HG03469 (cell line): ENCODE measurements at regions not wholly inside any gene's neighbourhood (a gene's known extent, or its start where the extent isn't known, plus 50 kb on each side); places are given as distances from the start of the nearest gene placed in this dataset.
"Not testable (repeated sequence)": the region's sequence is repeated elsewhere in the genome, so short reads cannot be mapped to it uniquely, and the experiment has no call there.

Experiments used
- ATAC-seq: cut with Tn5 transposase; IDR thresholded peaks from one replicate; pipeline ENCODE4 v1.9.1; 2021; ENCODE audit warnings: mild to moderate bottlenecking, moderate library complexity, moderate number of reproducible peaks; ENCODE audit not compliant: unreplicated experiment

DNA sequence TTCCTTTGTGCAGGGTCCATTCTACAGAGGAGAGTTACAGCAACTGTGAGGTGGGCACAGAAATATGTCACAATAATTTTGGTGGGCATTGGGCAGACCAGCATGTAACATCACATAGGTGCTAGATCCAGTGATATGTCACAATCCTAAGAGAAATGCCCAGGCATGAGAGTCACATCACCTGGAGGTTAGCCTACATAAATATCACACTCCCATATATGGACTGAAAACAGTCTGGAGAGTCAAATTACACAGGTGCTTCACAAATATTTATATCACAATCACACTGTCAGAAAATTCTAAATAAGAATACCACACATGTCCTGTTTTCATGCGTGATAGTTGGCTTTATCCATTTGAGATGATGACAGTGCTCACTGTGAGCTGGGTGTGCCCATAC lies 903.7 kb upstream of the AMELY start:
- ATAC-seq, result no peak

- no peak for ATAC-seq
Observed at GRCh38 chrY:7814361-7814760, 902.8 kb upstream of the AMELY start.

- no peak for ATAC-seq
Observed at GRCh38 chrY:7810359-7810758, 898.8 kb upstream of the AMELY start.

- ATAC-seq, result no peak
Observed at GRCh38 chrY:7807516-7807870, 895.9 kb upstream of the AMELY start.

GRCh38 chrY:7806592-7807515 lies 895.3 kb upstream of the AMELY start:
- ATAC-seq, result no peak

DNA sequence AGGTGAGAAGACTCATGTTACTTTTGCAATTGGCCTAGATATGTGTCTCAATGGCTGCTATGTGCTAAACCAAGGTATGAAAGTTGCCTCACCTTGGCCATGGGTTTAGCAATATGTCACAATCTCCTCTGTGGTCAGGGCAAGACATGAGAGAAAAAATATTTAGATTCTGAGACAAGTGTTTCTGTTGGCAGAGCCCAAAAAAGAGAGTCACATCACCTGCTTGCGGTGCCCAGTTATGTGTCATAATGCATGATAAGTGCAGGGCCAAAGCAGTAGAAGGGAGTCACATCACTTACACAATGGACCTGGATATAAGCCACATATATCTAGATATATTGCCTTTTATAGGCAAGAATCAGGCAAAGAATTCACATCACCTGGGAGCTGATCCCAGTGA lies 894.1 kb upstream of the AMELY start:
- ATAC-seq, result no peak

DNA sequence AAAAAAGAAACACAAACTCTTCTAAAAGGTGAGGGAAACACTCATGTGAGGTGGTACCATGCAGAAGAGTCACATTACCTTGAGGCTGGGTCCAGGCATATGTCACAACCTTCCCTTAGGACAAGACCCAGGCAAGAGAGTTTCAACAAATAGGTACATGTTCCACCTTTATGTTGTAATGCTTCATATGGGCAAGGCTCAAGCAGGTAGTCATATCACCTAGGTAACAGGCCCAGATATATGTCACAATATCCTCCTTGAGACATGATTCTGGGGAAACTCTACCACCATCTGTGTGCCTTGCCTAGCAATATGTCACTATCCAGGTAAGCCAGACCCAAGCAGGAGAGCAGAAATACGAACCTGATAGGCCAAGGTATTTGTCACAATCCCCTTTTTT lies 892.2 kb upstream of the AMELY start:
- no peak for ATAC-seq

DNA sequence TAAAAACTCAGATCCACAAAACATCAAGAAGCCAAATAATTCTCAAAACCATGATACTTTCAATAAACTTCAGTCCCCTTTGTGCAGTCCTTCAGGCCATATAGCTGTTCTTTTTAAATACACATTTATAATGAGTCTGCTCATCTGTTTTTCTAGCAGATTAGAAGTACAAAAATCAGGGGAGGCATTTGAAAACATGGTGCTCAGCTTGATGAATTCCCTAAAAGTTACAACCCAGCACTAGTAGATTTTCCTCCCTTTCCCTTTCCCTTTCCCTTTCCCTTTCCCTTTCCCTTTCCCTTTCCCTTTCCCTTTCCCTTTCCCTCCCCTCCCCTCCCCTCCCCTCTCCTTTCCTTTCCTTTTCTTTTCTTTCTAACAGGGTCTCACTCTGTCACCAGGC lies 884.6 kb upstream of the AMELY start:
- ATAC-seq, result no peak

- no peak for ATAC-seq
Observed at GRCh38 chrY:7794441-7794840, 882.9 kb upstream of the AMELY start.

GRCh38 chrY:7793989-7794388 lies 882.4 kb upstream of the AMELY start:
- no peak for ATAC-seq

- no peak for ATAC-seq
Observed at GRCh38 chrY:7792431-7792830, 880.9 kb upstream of the AMELY start.

DNA sequence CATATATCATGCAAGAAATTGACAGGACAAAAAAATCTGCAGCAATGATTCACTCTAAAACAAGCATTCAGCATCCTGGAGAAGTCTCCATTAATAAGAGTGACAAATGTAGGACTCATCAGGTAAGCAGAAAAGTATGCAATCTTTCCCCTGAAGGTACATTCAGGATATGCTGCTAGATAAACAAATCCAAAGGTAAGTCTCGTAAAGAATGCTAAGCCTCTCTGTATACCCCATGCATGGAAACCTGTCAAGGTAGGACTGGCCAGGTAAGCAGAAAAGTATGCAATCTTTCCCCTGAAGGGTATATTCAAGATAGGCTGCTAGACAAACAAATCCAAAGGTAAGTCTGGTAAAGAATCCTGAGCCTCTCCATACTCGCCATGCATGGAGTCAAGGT lies 869.9 kb upstream of the AMELY start:
- no peak for ATAC-seq

DNA sequence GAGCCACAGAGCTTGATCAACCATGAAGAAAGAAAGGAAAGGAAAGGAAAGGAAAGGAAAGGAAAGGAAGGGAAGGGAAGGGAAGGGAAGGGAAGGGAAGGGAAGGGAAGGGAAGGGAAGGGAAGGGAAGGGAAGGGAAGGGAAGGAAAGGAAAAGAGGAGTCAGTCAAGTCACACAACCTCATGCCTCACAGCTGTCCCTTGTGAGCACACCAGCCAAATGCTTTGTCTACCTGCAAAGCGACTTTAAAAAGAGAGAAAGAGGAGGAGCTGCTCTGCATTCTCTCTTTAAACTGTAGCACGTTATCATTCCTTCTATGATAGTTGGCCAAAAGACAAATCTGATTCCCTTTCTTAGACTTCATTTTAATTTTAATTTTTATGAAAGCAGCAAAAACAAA lies 863.9 kb upstream of the AMELY start:
- not testable (repeated sequence) for ATAC-seq

DNA sequence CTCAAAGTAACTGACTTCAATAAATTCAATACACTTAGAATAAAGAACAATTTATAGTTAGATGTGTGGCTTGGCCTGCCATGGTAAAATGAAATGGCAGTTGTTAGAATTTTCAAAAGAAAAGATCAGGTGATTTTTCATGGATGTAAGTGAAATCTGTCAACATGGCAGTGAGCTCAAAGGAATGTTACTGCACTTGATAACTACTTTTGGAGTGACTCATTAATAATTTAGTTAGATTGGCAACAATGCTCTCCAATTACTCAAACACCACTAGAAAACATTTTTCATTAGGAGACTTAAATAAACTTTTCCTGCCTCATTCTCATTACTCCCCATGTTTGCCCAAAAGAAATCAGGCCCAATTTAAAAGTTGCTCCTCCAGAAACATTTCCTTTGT lies 860.2 kb upstream of the AMELY start:
- ATAC-seq, result no peak

DNA sequence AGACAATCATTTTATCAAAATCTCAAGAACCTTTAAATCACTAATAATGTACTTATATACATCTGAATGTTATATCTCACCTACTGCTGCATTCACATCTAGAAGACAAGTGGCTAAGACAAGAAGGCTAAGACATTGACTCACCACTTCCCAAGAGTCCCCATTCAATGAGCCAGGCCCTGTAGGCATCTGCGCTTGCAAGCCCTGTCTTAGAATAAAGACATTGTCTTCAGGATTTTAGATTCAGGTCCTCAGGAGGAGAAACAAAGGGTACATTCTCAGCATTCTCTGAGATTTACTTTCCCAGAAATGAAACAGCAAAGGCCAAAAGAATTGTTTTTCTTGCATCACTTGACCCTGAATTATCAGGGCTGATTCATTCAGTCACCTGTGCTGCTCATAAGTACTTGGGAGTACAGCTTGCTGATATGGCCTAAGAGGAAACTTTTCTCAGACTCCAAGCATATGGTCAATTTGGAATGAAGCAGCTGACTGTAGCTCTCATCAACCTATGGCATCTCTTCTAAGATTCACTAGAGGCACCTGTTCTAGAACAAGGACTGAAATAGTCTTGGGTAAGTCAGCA lies 858.3 kb upstream of the AMELY start:
- ATAC-seq, result no peak

GRCh38 chrY:7768901-7769300 lies 857.3 kb upstream of the AMELY start:
- no peak for ATAC-seq

- no peak for ATAC-seq
Observed at GRCh38 chrY:7753711-7754110, 842.2 kb upstream of the AMELY start.

GRCh38 chrY:7746781-7747180 lies 835.2 kb upstream of the AMELY start:
- no peak for ATAC-seq

GRCh38 chrY:7745581-7745901 lies 834.0 kb upstream of the AMELY start:
- ATAC-seq, result no peak

DNA sequence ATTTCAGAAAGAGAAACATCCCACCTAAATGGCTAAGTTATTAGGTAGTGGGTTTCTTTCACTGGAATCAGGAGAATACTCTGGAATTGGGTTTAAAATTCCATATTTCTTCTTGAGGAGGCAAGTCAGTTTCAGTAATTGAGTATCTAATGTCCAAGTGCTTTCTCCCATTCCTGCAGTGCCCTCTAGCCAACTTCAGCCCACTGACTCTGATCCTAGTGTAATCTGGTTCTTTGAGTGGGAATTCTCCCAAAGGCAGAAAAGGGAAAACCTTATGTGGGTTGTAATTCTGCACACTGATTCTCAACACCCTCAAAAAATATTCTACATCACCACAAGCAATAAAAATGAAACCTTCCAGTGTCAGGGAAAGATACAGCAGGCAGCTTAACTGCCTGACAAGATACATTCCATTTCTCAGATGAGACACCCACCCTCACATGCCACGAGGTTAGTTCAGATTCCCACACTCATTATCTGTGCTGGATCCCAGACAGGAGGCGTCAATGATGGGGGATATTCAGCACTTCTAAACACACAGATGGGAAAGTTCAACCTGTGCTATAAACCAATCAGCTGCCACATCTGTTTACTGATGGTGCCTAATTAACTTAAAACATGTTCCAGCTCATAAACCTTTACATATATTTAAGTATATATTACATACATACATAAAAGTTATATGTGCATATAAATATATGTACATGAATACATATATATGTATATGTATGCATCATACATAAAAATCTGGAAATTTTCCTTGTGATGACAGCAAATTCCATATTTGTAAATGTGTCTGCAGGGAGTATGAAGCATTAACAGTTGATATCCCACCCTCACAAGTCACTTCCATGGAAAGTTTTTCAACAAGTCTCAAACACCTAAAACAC lies 833.4 kb upstream of the AMELY start:
- ATAC-seq, result no peak

- no peak for ATAC-seq
Observed at GRCh38 chrY:7736847-7737365, 825.4 kb upstream of the AMELY start.

DNA sequence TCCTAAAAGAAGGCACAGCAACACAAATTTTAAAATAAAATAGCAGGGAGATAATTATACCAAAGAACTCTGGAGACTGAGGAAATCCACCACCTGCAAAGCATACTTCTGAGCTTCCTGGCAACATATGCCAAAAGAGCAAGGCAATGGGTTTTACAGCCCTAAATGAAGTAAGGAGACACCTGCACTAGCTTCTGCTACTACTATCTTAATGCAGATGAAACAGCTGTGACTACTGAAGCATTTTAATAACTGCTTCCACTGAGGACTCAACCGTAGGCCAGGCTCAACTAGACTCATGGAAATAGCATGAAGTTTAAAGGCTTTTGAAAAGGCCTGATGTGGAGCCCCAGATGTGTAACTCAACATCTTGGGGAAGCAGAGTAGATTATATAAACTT lies 820.1 kb upstream of the AMELY start:
- no peak for ATAC-seq
